Ectodermal cell (in vitro differentiated cells): ENCODE measurements at regions not wholly inside any gene's neighbourhood (a gene's known extent, or its start where the extent isn't known, plus 50 kb on each side); places are given as distances from the start of the nearest gene placed in this dataset.

Experiments used
- H3K27ac ChIP-seq: 2 replicates; pipeline ENCODE4 v1.7.0; 2013; ENCODE audit warnings: mild to moderate bottlenecking, low read depth, low read length; ENCODE audit not compliant: insufficient read depth, poor library complexity, severe bottlenecking
- H3K27me3 ChIP-seq: 2 replicates; pipeline ENCODE4 v1.7.0; 2013; ENCODE audit warnings: mild to moderate bottlenecking, low read length; ENCODE audit not compliant: insufficient read depth, control insufficient read depth, poor library complexity, severe bottlenecking
- H3K36me3 ChIP-seq: one replicate; pipeline ENCODE4 v1.7.0; 2013; ENCODE audit warnings: low read length; ENCODE audit not compliant: control insufficient read depth, insufficient read depth
- H3K4me1 ChIP-seq: one replicate; pipeline ENCODE4 v1.7.0; 2013; ENCODE audit warnings: low read length; ENCODE audit not compliant: control insufficient read depth, insufficient read depth
- H3K4me3 ChIP-seq: 2 replicates; pipeline ENCODE4 v1.7.0; 2013; ENCODE audit warnings: low read depth, low read length, control low read depth; ENCODE audit not compliant: insufficient read depth
- H3K9me3 ChIP-seq: 2 replicates; pipeline ENCODE4 v1.7.0; 2013; ENCODE audit warnings: mild to moderate bottlenecking, low read length, moderate library complexity; ENCODE audit not compliant: control insufficient read depth
- WGBS, 2 experiments: methylation state at CpG; one replicate each; pipeline ENCODE4 v1.1.7; 2013; ENCODE audit warnings: missing lambda C conversion rate in 2 of 2; 5-methylcytosine and 5-hydroxymethylcytosine counted together

GRCh38 chr22:49086181-49086580, 741.5 kb downstream of the BRD1 start:
- H3K27ac ChIP-seq: no peak overlapping the region
- WGBS, 2 experiments: 85 to 86% methylated on average over 13 of the region's 13 CpGs
- no peaks in the 10 kb centered on the region for H3K36me3 ChIP-seq
- H3K27me3 ChIP-seq: no peaks in the 10 kb centered on the region
- H3K4me3 ChIP-seq: no peak overlapping the region
- H3K4me1 ChIP-seq: no peaks in the 10 kb centered on the region
- no peaks in the 10 kb centered on the region for H3K9me3 ChIP-seq

- H3K4me1 ChIP-seq: no peaks in the 10 kb centered on the region
- H3K36me3 ChIP-seq: no peaks in the 10 kb centered on the region
- no peaks in the 10 kb centered on the region for H3K9me3 ChIP-seq
- no peak overlapping the region for H3K27ac ChIP-seq
- no peak overlapping the region for H3K4me3 ChIP-seq
- no peaks in the 10 kb centered on the region for H3K27me3 ChIP-seq
- 88 to 89% methylated on average over 8 of the region's 8 CpGs for WGBS, 2 experiments
Measured at GRCh38 chr22:49084206-49084605, 743.5 kb downstream of the BRD1 start.

- WGBS, 2 experiments: 94 to 95% methylated on average over 7 to 8 of the region's 8 CpGs
- no peaks in the 10 kb centered on the region for H3K36me3 ChIP-seq
Measured at GRCh38 chr22:49083607-49084006, 744.1 kb downstream of the BRD1 start.

GRCh38 chr22:49082451-49082850, 745.2 kb downstream of the BRD1 start:
- no peaks in the 10 kb centered on the region for H3K9me3 ChIP-seq
- H3K27ac ChIP-seq: no peak overlapping the region
- no peak overlapping the region for H3K4me3 ChIP-seq
- 95 to 97% methylated on average over 13 of the region's 13 CpGs for WGBS, 2 experiments
- H3K4me1 ChIP-seq: no peaks in the 10 kb centered on the region
- no peaks in the 10 kb centered on the region for H3K36me3 ChIP-seq
- no peaks in the 10 kb centered on the region for H3K27me3 ChIP-seq

More at GRCh38 chr22:49083607-49084006, 744.1 kb downstream of the BRD1 start:
- Histone ChIP-seq H3K4me1 (no peaks in the 10 kb centered on the region), H3K27me3 (no peaks in the 10 kb centered on the region), H3K9me3 (no peaks in the 10 kb centered on the region), H3K4me3 (no peak overlapping the region), H3K27ac (no peak overlapping the region)

- Histone ChIP-seq H3K36me3 (no peaks in the 10 kb centered on the region), H3K27ac (no peak overlapping the region), H3K27me3 (no peaks in the 10 kb centered on the region), H3K9me3 (no peaks in the 10 kb centered on the region), H3K4me3 (no peak overlapping the region), H3K4me1 (no peaks in the 10 kb centered on the region)
- WGBS, 2 experiments: 82 to 87% methylated on average over 9 to 10 of the region's 10 CpGs
Measured at GRCh38 chr22:49081926-49082325, 745.7 kb downstream of the BRD1 start.

GRCh38 chr22:49081261-49081666, 746.4 kb downstream of the BRD1 start:
- 96 to 97% methylated on average over 12 of the region's 12 CpGs for WGBS, 2 experiments
- Histone ChIP-seq H3K4me1 (no peaks in the 10 kb centered on the region), H3K27me3 (no peaks in the 10 kb centered on the region), H3K4me3 (no peak overlapping the region), H3K9me3 (no peaks in the 10 kb centered on the region), H3K36me3 (no peaks in the 10 kb centered on the region), H3K27ac (no peak overlapping the region)

GRCh38 chr22:49080631-49081030, 747.0 kb downstream of the BRD1 start:
- H3K4me3 ChIP-seq: no peak overlapping the region
- no peaks in the 10 kb centered on the region for H3K27me3 ChIP-seq
- H3K27ac ChIP-seq: no peak overlapping the region
- H3K4me1 ChIP-seq: peaks cover 4% of the 10 kb centered on the region
- no peaks in the 10 kb centered on the region for H3K9me3 ChIP-seq
- WGBS, 2 experiments: 87 to 88% methylated on average over 14 of the region's 14 CpGs
- no peaks in the 10 kb centered on the region for H3K36me3 ChIP-seq

- Histone ChIP-seq H3K9me3 (no peaks in the 10 kb centered on the region), H3K4me1 (peaks cover 4% of the 10 kb centered on the region), H3K4me3 (no peak overlapping the region), H3K27ac (no peak overlapping the region), H3K27me3 (no peaks in the 10 kb centered on the region), H3K36me3 (no peaks in the 10 kb centered on the region)
- WGBS, 2 experiments: 93 to 95% methylated on average over 15 of the region's 15 CpGs
Measured at GRCh38 chr22:49079743-49080500, 747.8 kb downstream of the BRD1 start.

GRCh38 chr22:49079027-49079725, 748.5 kb downstream of the BRD1 start:
- Histone ChIP-seq H3K9me3 (peaks cover 2% of the 10 kb centered on the region), H3K4me3 (no peak overlapping the region), H3K27ac (no peak overlapping the region), H3K4me1 (peaks cover 4% of the 10 kb centered on the region), H3K36me3 (no peaks in the 10 kb centered on the region), H3K27me3 (no peaks in the 10 kb centered on the region)
- WGBS, 2 experiments: 88 to 90% methylated on average over 22 of the region's 22 CpGs

GRCh38 chr22:49078076-49078710, 749.5 kb downstream of the BRD1 start:
- Histone ChIP-seq H3K27ac (no peak overlapping the region), H3K36me3 (no peaks in the 10 kb centered on the region), H3K27me3 (no peaks in the 10 kb centered on the region), H3K4me1 (peaks cover 4% of the 10 kb centered on the region), H3K4me3 (no peak overlapping the region), H3K9me3 (peaks cover 2% of the 10 kb centered on the region)
- 93% methylated on average over 26 of the region's 26 CpGs for WGBS, 2 experiments
